GM23338 (cell line): ENCODE measurements at regions not wholly inside any gene's neighbourhood (a gene's known extent, or its start where the extent isn't known, plus 50 kb on each side); places are given as distances from the start of the nearest gene placed in this dataset.

Experiments
- CREB1 ChIP-seq: fragments of 250-450 bp; sonication (Bioruptor Pico); IDR thresholded peaks from 2 replicates; pipeline ENCODE4 v1.5.0; 2020; ENCODE audit warnings: low read depth, mild to moderate bottlenecking, moderate library complexity
- CTCF ChIP-seq, 2 experiments: fragments of 200-600 bp in 1 of 2; sonication (generic) in 1 of 2; conservative IDR thresholded peaks; 2 replicates each; pipeline versions ENCODE4 v1.5.1 to v1.6.1; 2016 to 2017; ENCODE audit warnings: antibody characterized with exemption in 2 of 2, low read depth in 2 of 2, mild to moderate bottlenecking in 2 of 2, moderate library complexity in 1 of 2
- ETS1 ChIP-seq: IDR thresholded peaks from 2 replicates; pipeline ENCODE4 v1.6.1; 2016; ENCODE audit warnings: antibody characterized with exemption
- EZH2 ChIP-seq: fragments of 200-600 bp; sonication (generic); IDR thresholded peaks from one replicate; pipeline ENCODE4 v1.8.0; 2017; ENCODE audit warnings: antibody characterized with exemption, mild to moderate bottlenecking, low read depth; ENCODE audit not compliant: unreplicated experiment
- EZH2phosphoT487 ChIP-seq: fragments of 200-600 bp; sonication (generic); IDR thresholded peaks from one replicate; pipeline ENCODE4 v1.8.1; 2018; ENCODE audit warnings: antibody characterized with exemption; ENCODE audit not compliant: unreplicated experiment
- JUNB ChIP-seq: IDR thresholded peaks from one replicate; pipeline ENCODE4 v1.6.1; 2016; ENCODE audit warnings: antibody characterized with exemption; ENCODE audit not compliant: unreplicated experiment
- POLR2AphosphoS5 ChIP-seq: IDR thresholded peaks from 2 replicates; pipeline ENCODE4 v1.6.1; 2016; ENCODE audit warnings: antibody characterized with exemption, low read depth
- REST ChIP-seq: IDR thresholded peaks from one replicate; pipeline ENCODE4 v1.6.1; 2018; ENCODE audit warnings: antibody characterized with exemption; ENCODE audit not compliant: unreplicated experiment
- STAT1 ChIP-seq: IDR thresholded peaks from one replicate; pipeline ENCODE4 v1.6.1; 2016; ENCODE audit warnings: antibody characterized with exemption; ENCODE audit not compliant: unreplicated experiment
- ZNF114 ChIP-seq: fragments of 250-450 bp; sonication (Bioruptor Pico); IDR thresholded peaks from 2 replicates; pipeline ENCODE4 v1.5.0; 2020; ENCODE audit warnings: mild to moderate bottlenecking, moderate library complexity
- ZNF462 ChIP-seq: fragments of 250-450 bp; sonication (Bioruptor Pico); IDR thresholded peaks from 2 replicates; pipeline ENCODE4 v1.5.0; 2020; ENCODE audit warnings: mild to moderate bottlenecking, moderate library complexity

DNA sequence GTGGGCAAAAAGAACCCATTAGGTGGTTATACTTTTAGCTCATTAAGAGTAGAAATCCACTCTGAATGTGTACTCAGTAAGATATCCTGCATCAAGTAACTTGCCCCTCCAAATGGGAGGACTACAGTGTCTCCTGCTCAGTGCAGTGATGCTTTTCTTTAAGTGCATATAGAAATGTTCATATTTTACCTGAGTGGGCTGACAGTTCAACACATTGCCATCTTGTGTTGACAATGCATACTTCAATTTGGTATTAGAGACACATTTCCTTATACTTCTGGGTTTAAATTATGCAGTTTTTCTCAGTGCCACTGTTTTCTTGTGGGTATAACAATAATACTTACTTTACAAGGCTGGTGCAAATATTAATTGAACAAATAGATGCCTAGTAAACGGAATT lies 318.6 kb upstream of the TMPRSS15 start:
- TF ChIP-seq EZH2phosphoT487 (no peak), CTCF (conservative IDR thresholded peaks at IDR 0.05; ENCODE audit: low read depth in 2 of 2) (no peak; a peak in 1 of 4 replicates), POLR2AphosphoS5 (no peak), JUNB (no peak), STAT1 (no peak), REST (no peak), EZH2 (no peak), ZNF114 (CRISPR knock-in tag) (no peak), ETS1 (no peak), ZNF462 (CRISPR knock-in tag) (no peak), CREB1 (no peak)
